IMR-90 (cell line): ENCODE measurements at regions not wholly inside any gene's neighbourhood (a gene's known extent, or its start where the extent isn't known, plus 50 kb on each side); places are given as distances from the start of the nearest gene placed in this dataset.

Experiments
- ATAC-seq: fragments of 200-7000 bp; cut with Tn5 transposase; 2 replicates; pipeline ENCODE4 v1.9.1; 2020; ENCODE audit warnings: low read depth, mild to moderate bottlenecking, moderate library complexity
- BruUV-seq: library from RNA; stranded (reverse); fragments of 400-500 nt; replicated peaks from 2 replicates; lab custom pipeline; 2021; lab: Mats Ljungman, UMichigan
- CTCF ChIA-PET: fragments of 300-600 bp; formaldehyde crosslinking; extraction: SDS; loops from one replicate; lab custom pipeline; 2021; ENCODE audit warnings: antibody characterized with exemption; lab: Yijun Ruan, JAX
- POLR2A ChIA-PET: fragments of 300-600 bp; sonication (Branson Sonifier 250); formaldehyde crosslinking; loops from one replicate; lab custom pipeline; 2022; ENCODE audit warnings: antibody characterized with exemption; ENCODE audit not compliant: unreplicated experiment; lab: Charles Lee
- DNase-seq: peaks from one replicate; pipeline ENCODE4 v3.0.0; 2013
- H2AFZ ChIP-seq: replicated peaks from 2 replicates; pipeline ENCODE3; 2013; ENCODE audit warnings: low read length, mild to moderate bottlenecking; ENCODE audit not compliant: poor library complexity
- H2AK5ac ChIP-seq: 2 replicates; pipeline ENCODE4 v1.6.1; 2013; ENCODE audit warnings: low read depth, low read length, inconsistent platforms
- H2AK9ac ChIP-seq: replicated peaks from 2 replicates; pipeline ENCODE3; 2013; ENCODE audit warnings: mild to moderate bottlenecking, low read depth, low read length, moderate library complexity; ENCODE audit not compliant: poor library complexity
- H2BK120ac ChIP-seq: 2 replicates; pipeline ENCODE4 v1.6.1; 2013; ENCODE audit warnings: low read depth, low read length, inconsistent platforms
- H2BK15ac ChIP-seq: 3 replicates; pipeline ENCODE4 v1.6.1; 2013; ENCODE audit warnings: low read depth, low read length, inconsistent platforms
- H2BK20ac ChIP-seq: 2 replicates; pipeline ENCODE4 v1.6.1; 2013; ENCODE audit warnings: low read depth, mild to moderate bottlenecking, inconsistent platforms, low read length, moderate library complexity
- H2BK5ac ChIP-seq: 2 replicates; pipeline ENCODE4 v1.6.1; 2013; ENCODE audit warnings: mild to moderate bottlenecking, low read depth, low read length, inconsistent platforms; ENCODE audit not compliant: poor library complexity, severe bottlenecking
- H3K14ac ChIP-seq: replicated peaks from 2 replicates; pipeline ENCODE4 v1.6.1; 2013; ENCODE audit warnings: low read depth, low read length, inconsistent platforms
- H3K18ac ChIP-seq: 2 replicates; pipeline ENCODE4 v1.6.1; 2013; ENCODE audit warnings: low read depth, low read length, control low read depth
- H3K23ac ChIP-seq: 2 replicates; pipeline ENCODE4 v1.6.1; 2013; ENCODE audit warnings: low read depth, low read length, inconsistent platforms
- H3K27ac ChIP-seq: 2 replicates; pipeline ENCODE4 v1.5.1; 2013; ENCODE audit warnings: mild to moderate bottlenecking, control low read depth, low read length; ENCODE audit not compliant: insufficient read depth
- H3K27me3 ChIP-seq: 2 replicates; pipeline ENCODE4 v1.6.1; 2013; ENCODE audit warnings: low read length; ENCODE audit not compliant: control insufficient read depth, insufficient read depth
- H3K36me3 ChIP-seq: 2 replicates; pipeline ENCODE4 v1.6.1; 2013; ENCODE audit warnings: low read length, mixed read lengths; ENCODE audit not compliant: control insufficient read depth, insufficient read depth
- H3K4ac ChIP-seq: 2 replicates; pipeline ENCODE4 v1.6.1; 2013; ENCODE audit warnings: low read depth, low read length, inconsistent platforms
- H3K4me1 ChIP-seq: 2 replicates; pipeline ENCODE4 v1.6.1; 2013; ENCODE audit warnings: low read length, mixed read lengths; ENCODE audit not compliant: control insufficient read depth, insufficient read depth
- H3K4me2 ChIP-seq: 2 replicates; pipeline ENCODE4 v1.6.1; 2013; ENCODE audit warnings: low read depth, mild to moderate bottlenecking, control low read depth, low read length, moderate library complexity
- H3K4me3 ChIP-seq: 2 replicates; pipeline ENCODE4 v1.5.1; 2013; ENCODE audit warnings: low read depth, mild to moderate bottlenecking, control low read depth, low read length, moderate library complexity; ENCODE audit not compliant: insufficient read depth
- H3K56ac ChIP-seq: 2 replicates; pipeline ENCODE4 v1.6.1; 2013; ENCODE audit warnings: low read length, inconsistent platforms; ENCODE audit not compliant: insufficient read depth; ENCODE audit errors: extremely low read depth
- H3K79me1 ChIP-seq, 2 experiments: 2 replicates each; pipeline ENCODE4 v1.6.1; 2013; ENCODE audit warnings: low read length in 2 of 2, inconsistent platforms in 1 of 2, low read depth in 1 of 2
- H3K9ac ChIP-seq: 2 replicates; pipeline ENCODE4 v1.6.1; 2013; ENCODE audit warnings: low read depth, low read length, control low read depth
- H3K9me1 ChIP-seq: 2 replicates; pipeline ENCODE4 v1.6.1; 2013; ENCODE audit warnings: low read length, inconsistent platforms; ENCODE audit not compliant: insufficient read depth
- H3K9me3 ChIP-seq: 2 replicates; pipeline ENCODE4 v1.6.1; 2013; ENCODE audit warnings: low read length; ENCODE audit not compliant: control insufficient read depth, insufficient read depth
- H4K20me1 ChIP-seq: 2 replicates; pipeline ENCODE4 v1.6.1; 2013; ENCODE audit warnings: low read length, inconsistent platforms; ENCODE audit not compliant: insufficient read depth
- H4K5ac ChIP-seq: 2 replicates; pipeline ENCODE4 v1.6.1; 2013; ENCODE audit warnings: mild to moderate bottlenecking, low read depth, low read length, control low read depth
- H4K8ac ChIP-seq, 2 experiments: 2 replicates each; pipeline ENCODE4 v1.6.1; 2013; ENCODE audit warnings: low read depth in 2 of 2, low read length in 2 of 2, control low read depth in 1 of 2, inconsistent platforms in 1 of 2
- H4K91ac ChIP-seq: 2 replicates; pipeline ENCODE4 v1.6.1; 2013; ENCODE audit warnings: low read depth, low read length, inconsistent platforms; ENCODE audit not compliant: insufficient read depth
- BHLHE40 ChIP-seq: fragments of 150-350 bp; IDR thresholded peaks from 2 replicates; pipeline ENCODE4 v1.6.1; 2016; ENCODE audit warnings: mild to moderate bottlenecking, low read depth, low read length
- CEBPB ChIP-seq: IDR thresholded peaks from 2 replicates; pipeline ENCODE4 v1.6.1; 2012; ENCODE audit warnings: low read depth, low read length, improper control_type of control experiment
- CHD1 ChIP-seq: IDR thresholded peaks from 2 replicates; pipeline ENCODE4 v1.6.1; 2012; ENCODE audit warnings: low read depth, low read length, improper control_type of control experiment
- FOS ChIP-seq: fragments of 150-350 bp; IDR thresholded peaks from 2 replicates; pipeline ENCODE4 v1.6.1; 2016; ENCODE audit warnings: low read depth, low read length
- MAFK ChIP-seq: IDR thresholded peaks from 2 replicates; pipeline ENCODE4 v1.6.1; 2012; ENCODE audit warnings: low read depth, low read length, improper control_type of control experiment
- MAZ ChIP-seq: IDR thresholded peaks from 2 replicates; pipeline ENCODE4 v1.6.1; 2012; ENCODE audit warnings: low read depth, mild to moderate bottlenecking, low read length, improper control_type of control experiment, moderate library complexity, borderline replicate concordance
- MXI1 ChIP-seq: IDR thresholded peaks from 2 replicates; pipeline ENCODE4 v1.6.1; 2012; ENCODE audit warnings: low read depth, mild to moderate bottlenecking, low read length, moderate library complexity, borderline replicate concordance
- NFE2L2 ChIP-seq: fragments of 150-350 bp; IDR thresholded peaks from 2 replicates; pipeline ENCODE4 v1.6.1; 2016; ENCODE audit warnings: low read depth, mild to moderate bottlenecking, low read length
- POLR2A ChIP-seq: IDR thresholded peaks from 2 replicates; pipeline ENCODE4 v1.6.1; 2012; ENCODE audit warnings: mild to moderate bottlenecking, low read depth, low read length
- RAD21 ChIP-seq: IDR thresholded peaks from 2 replicates; pipeline ENCODE4 v1.6.1; 2012; ENCODE audit warnings: low read length, improper control_type of control experiment
- RCOR1 ChIP-seq: IDR thresholded peaks from 2 replicates; pipeline ENCODE4 v1.6.1; 2012; ENCODE audit warnings: mild to moderate bottlenecking, low read length, improper control_type of control experiment; ENCODE audit not compliant: insufficient replicate concordance
- RFX5 ChIP-seq: IDR thresholded peaks from 2 replicates; pipeline ENCODE4 v1.8.0; 2012; ENCODE audit warnings: low read depth, mild to moderate bottlenecking, low read length, moderate library complexity
- SMC3 ChIP-seq: fragments of 150-350 bp; IDR thresholded peaks from 2 replicates; pipeline ENCODE4 v1.6.1; 2016; ENCODE audit warnings: low read depth, mild to moderate bottlenecking, antibody characterized with exemption, low read length, moderate library complexity
- WGBS, 2 experiments: methylation state at CpG; one replicate each; pipeline versions ENCODE4 v1.1.5 to v1.1.7; 2013; ENCODE audit warnings: missing lambda C conversion rate in 2 of 2; ENCODE audit not compliant: insufficient read length in 1 of 2; ENCODE audit errors: extremely low coverage in 2 of 2; 5-methylcytosine and 5-hydroxymethylcytosine counted together
- dilution Hi-C: fragments of 300-500 bp; cut with HindIII; formaldehyde crosslinking; loops from one replicate; pipeline ENCODE4 v1.14.3; 2018; ENCODE audit warnings: low sequenced_read_pairs; ENCODE audit not compliant: unreplicated experiment
- in situ Hi-C: fragments of 300-500 bp; cut with MboI; formaldehyde crosslinking; loops from 3 replicates; pipeline ENCODE4 v1.14.3; 2019; ENCODE audit warnings: low sequenced_read_pairs, inconsistent platforms, mixed read lengths
- intact Hi-C: fragments of 100-400 bp; cut with micrococcal nuclease; formaldehyde crosslinking; loops from 2 replicates; pipeline ENCODE4 v1.10.0; 2022
- TF ChIP-seq, protein P1 (sequence below): fragments of 150-350 bp; IDR thresholded peaks from 2 replicates; pipeline ENCODE4 v1.6.1; 2017; ENCODE audit warnings: mild to moderate bottlenecking, antibody characterized with exemption, low read length, low read depth
- TF ChIP-seq, protein P2 (sequence below): fragments of 150-350 bp; IDR thresholded peaks from 2 replicates; pipeline ENCODE4 v1.6.1; 2016; ENCODE audit warnings: low read depth, mild to moderate bottlenecking, low read length, moderate library complexity, borderline replicate concordance
- TF ChIP-seq, protein P3 (sequence below): conservative IDR thresholded peaks from 2 replicates; pipeline ENCODE4 v1.5.1; 2012; ENCODE audit warnings: mild to moderate bottlenecking, low read depth, low read length, improper control_type of control experiment

DNA sequence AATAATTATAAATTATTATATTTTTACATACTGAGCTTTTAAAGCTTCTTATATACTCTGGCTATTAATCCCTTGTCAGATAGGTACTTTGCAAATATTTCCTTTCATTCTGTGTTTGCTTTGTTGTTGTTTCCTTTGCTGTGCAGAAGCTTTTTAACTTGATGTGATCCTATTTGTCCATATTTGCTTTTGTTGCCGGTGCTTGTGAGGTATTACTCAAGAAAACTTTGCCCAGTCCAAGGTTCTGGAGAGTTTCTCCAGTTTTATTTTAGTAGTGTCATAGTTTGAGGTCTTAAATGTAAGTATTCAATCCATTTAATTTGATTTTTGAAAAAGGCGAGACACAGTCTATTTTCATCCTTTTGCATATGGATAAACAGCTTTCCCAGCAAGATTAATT lies 1319.9 kb upstream of the PRR20A start:
- in situ Hi-C loops = no loop called here
- no peaks in the 10 kb centered on the region for H3K4me1 ChIP-seq
- no peak overlapping the region for H3K4me2 ChIP-seq
- H3K27me3 ChIP-seq = no peaks in the 10 kb centered on the region
- no peak for DNase-seq
- ChIA-PET CTCF (interaction anchor here (0.6 kb wide), 1 partner anchor 67 kb away, joined by 3 read pairs; no protein-coding TSS in a partner anchor), POLR2A (no interaction called here)
- H2AK5ac ChIP-seq = no peak overlapping the region
- no peak overlapping the region for H3K9ac ChIP-seq
- no peak overlapping the region for H3K4me3 ChIP-seq
- BruUV-seq = no TSS peak
- no peak overlapping the region for H3K23ac ChIP-seq
- no peak overlapping the region for H2AK9ac ChIP-seq
- 80% methylated on average over 1 of the region's 2 CpGs; no CpG with 5 or more reads in 1 of the 2 experiments for WGBS, 2 experiments
- H2BK15ac ChIP-seq = no peak overlapping the region
- no peaks in the 10 kb centered on the region for H3K9me3 ChIP-seq
- H3K18ac ChIP-seq = no peak overlapping the region
- H4K5ac ChIP-seq = no peak overlapping the region
- H3K56ac ChIP-seq = no peak overlapping the region
- no peak for TF ChIP-seq FOS
- TF ChIP-seq RAD21 = no peak
- no peak for TF ChIP-seq RFX5
- no peak for TF ChIP-seq MXI1
- no peak for TF ChIP-seq MAFK
- TF ChIP-seq SMC3 = no peak
- no peak for TF ChIP-seq CEBPB
- TF ChIP-seq POLR2A = no peak
- TF ChIP-seq BHLHE40 = no peak
- no peak for TF ChIP-seq RCOR1
- TF ChIP-seq MAZ = no peak
- TF ChIP-seq CHD1 = no peak
- TF ChIP-seq, protein P1, sequence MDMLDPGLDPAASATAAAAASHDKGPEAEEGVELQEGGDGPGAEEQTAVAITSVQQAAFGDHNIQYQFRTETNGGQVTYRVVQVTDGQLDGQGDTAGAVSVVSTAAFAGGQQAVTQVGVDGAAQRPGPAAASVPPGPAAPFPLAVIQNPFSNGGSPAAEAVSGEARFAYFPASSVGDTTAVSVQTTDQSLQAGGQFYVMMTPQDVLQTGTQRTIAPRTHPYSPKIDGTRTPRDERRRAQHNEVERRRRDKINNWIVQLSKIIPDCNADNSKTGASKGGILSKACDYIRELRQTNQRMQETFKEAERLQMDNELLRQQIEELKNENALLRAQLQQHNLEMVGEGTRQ = no peak
- TF ChIP-seq, protein P2, sequence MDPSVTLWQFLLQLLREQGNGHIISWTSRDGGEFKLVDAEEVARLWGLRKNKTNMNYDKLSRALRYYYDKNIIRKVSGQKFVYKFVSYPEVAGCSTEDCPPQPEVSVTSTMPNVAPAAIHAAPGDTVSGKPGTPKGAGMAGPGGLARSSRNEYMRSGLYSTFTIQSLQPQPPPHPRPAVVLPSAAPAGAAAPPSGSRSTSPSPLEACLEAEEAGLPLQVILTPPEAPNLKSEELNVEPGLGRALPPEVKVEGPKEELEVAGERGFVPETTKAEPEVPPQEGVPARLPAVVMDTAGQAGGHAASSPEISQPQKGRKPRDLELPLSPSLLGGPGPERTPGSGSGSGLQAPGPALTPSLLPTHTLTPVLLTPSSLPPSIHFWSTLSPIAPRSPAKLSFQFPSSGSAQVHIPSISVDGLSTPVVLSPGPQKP = no peak
- TF ChIP-seq, protein P3, sequence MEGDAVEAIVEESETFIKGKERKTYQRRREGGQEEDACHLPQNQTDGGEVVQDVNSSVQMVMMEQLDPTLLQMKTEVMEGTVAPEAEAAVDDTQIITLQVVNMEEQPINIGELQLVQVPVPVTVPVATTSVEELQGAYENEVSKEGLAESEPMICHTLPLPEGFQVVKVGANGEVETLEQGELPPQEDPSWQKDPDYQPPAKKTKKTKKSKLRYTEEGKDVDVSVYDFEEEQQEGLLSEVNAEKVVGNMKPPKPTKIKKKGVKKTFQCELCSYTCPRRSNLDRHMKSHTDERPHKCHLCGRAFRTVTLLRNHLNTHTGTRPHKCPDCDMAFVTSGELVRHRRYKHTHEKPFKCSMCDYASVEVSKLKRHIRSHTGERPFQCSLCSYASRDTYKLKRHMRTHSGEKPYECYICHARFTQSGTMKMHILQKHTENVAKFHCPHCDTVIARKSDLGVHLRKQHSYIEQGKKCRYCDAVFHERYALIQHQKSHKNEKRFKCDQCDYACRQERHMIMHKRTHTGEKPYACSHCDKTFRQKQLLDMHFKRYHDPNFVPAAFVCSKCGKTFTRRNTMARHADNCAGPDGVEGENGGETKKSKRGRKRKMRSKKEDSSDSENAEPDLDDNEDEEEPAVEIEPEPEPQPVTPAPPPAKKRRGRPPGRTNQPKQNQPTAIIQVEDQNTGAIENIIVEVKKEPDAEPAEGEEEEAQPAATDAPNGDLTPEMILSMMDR = no peak
- TF ChIP-seq NFE2L2 = no peak
- H3K79me1 ChIP-seq = no peaks in the 10 kb centered on the region
- H4K20me1 ChIP-seq = no peaks in the 10 kb centered on the region
- H3K9me1 ChIP-seq = no peaks in the 10 kb centered on the region
- ATAC-seq = no peak
- H3K27ac ChIP-seq = no peak overlapping the region
- H4K8ac ChIP-seq = no peak overlapping the region
- no peaks in the 10 kb centered on the region for H3K36me3 ChIP-seq
- no peak overlapping the region for H3K4ac ChIP-seq
- no peak overlapping the region for H2AFZ ChIP-seq
- H2BK20ac ChIP-seq = no peak overlapping the region
- no peak overlapping the region for H2BK120ac ChIP-seq
- intact Hi-C loops = no loop called here
- H4K91ac ChIP-seq = no peak overlapping the region
- dilution Hi-C loops = no loop called here
- H3K14ac ChIP-seq = no peak overlapping the region
- no peak overlapping the region for H2BK5ac ChIP-seq
